SK-N-MC (cell line): ENCODE measurements at regions not wholly inside any gene's neighbourhood (a gene's known extent, or its start where the extent isn't known, plus 50 kb on each side); places are given as distances from the start of the nearest gene placed in this dataset.

Experiments used
- EZH2 ChIP-seq: fragments of 200-600 bp; sonication (generic); IDR thresholded peaks from one replicate; pipeline ENCODE4 v1.6.1; 2017; ENCODE audit warnings: antibody characterized with exemption
- FOXP2 ChIP-seq: optimal IDR thresholded peaks from 2 replicates; pipeline ENCODE3; 2011; ENCODE audit warnings: mild to moderate bottlenecking, moderate library complexity; ENCODE audit not compliant: insufficient read depth; ENCODE audit errors: extremely low read length, control extremely low read depth
- POLR2AphosphoS5 ChIP-seq: IDR thresholded peaks from 2 replicates; pipeline ENCODE4 v1.6.1; 2012; ENCODE audit warnings: mild to moderate bottlenecking, low read depth, low read length, borderline replicate concordance

DNA sequence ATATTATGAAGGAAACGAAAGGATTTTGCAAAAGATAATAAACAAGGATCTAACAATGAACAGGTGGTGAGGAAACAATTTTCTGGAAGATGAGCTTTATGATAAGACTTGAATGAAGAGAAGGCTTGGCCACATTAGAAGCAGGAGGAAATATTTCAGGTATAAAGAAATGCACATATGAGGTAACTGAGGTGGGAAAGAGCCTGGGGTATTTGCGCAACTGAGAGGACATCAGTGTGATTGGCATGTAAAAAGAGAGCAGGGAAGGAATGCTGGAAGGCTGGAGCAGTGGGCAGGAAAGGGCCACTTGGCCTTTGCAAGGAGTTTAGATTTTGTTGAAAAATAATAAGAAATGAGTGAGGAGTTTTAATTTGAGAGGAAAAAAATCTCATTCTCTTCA, 414.4 kb upstream of the TMCO5A start:
- TF ChIP-seq EZH2, result no peak
- TF ChIP-seq POLR2AphosphoS5, result no peak
- no peak for TF ChIP-seq FOXP2
